ENCODE measurements at regions not wholly inside any gene's neighbourhood (a gene's known extent, or its start where the extent isn't known, plus 50 kb on each side); places are given as distances from the start of the nearest gene placed in this dataset.

DNA sequence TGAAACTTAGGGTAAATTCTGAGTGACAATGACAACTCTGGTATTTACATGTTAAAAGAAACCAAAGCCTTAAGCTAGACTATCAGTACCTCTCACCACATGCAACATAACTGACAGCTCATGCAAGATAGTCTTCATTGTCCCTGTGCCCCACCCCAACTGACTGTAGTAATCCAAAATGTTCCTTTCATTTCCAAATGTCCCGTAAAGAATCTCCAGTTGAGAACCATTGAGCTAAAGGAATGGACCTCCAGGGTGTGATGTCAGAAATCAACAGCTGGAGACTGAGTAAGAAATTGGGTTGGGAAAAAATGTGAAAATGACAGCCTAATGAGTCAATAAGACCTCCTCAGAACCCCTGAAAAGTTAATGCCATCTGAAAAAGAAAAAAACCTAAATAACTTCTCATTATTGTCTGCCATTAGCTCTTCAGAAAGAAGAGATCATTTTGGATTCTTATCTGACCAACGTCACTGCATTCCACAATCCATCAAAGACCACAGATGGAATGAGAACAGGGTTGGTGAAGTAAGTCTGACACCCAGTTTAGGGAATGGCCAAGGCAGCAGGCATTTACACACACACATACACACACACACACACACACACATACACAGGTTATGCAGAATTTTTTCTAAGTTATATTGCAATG, 51.7 kb upstream of the ACVR2A start:
- Histone ChIP-seq H3K27me3 (ENCODE audit: control insufficient read depth, insufficient read depth, low read length) (no peaks in the 10 kb centered on the region), H3K4me3 (ENCODE audit: insufficient read depth, low read depth, low read length) (no peak overlapping the region), H3K36me3 (replicated peaks; ENCODE audit: control insufficient read depth, insufficient read depth, low read length) (no peaks in the 10 kb centered on the region)
- DNase-seq, result no peak

DNA sequence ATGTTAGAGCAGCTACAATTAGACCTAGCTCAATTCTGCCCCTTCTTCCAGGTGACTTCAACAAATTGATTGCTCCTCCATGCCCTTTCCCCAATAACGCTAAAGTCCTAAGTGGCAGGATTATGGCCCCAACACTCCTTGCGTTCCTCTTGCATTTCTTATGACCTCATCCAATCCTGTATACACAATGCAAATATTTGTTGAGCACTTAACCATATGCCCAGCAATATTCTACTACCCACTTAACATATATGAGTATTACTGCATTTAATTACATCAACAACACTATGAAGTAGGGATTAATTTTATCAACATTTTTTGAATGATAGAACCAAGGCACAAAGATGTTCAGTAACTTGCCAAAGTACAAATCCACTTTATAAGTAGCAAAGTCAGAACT, 54.2 kb upstream of the ACVR2A start:
- Histone ChIP-seq H3K27me3 (ENCODE audit: control insufficient read depth, insufficient read depth, low read length) (no peaks in the 10 kb centered on the region), H3K4me3 (ENCODE audit: insufficient read depth, low read depth, low read length) (no peak overlapping the region), H3K36me3 (replicated peaks; ENCODE audit: control insufficient read depth, insufficient read depth, low read length) (no peaks in the 10 kb centered on the region)
- no peak for DNase-seq

DNA sequence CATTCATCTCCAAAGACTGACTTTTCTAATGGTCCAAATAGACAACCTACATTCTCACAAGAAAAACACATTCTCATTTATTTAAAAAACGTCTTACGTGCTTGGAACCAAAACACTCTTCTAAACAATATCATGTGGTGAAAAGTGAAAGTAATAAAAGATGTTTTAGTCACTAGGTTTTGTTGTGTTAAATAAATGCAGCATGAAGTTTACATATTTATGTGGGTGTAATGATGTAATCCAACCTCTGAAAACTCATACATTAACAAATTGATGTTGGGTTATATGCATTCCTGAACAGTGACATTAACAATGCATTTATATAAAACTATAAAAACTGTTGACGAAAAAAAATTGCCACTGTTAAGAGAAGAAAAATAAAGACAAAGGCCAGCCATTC, 55.1 kb upstream of the ACVR2A start:
- DNase-seq, result no peak
- Histone ChIP-seq H3K4me3 (ENCODE audit: insufficient read depth, low read depth, low read length) (no peak overlapping the region), H3K36me3 (replicated peaks; ENCODE audit: control insufficient read depth, insufficient read depth, low read length) (no peaks in the 10 kb centered on the region), H3K27me3 (ENCODE audit: control insufficient read depth, insufficient read depth, low read length) (no peaks in the 10 kb centered on the region)

DNA sequence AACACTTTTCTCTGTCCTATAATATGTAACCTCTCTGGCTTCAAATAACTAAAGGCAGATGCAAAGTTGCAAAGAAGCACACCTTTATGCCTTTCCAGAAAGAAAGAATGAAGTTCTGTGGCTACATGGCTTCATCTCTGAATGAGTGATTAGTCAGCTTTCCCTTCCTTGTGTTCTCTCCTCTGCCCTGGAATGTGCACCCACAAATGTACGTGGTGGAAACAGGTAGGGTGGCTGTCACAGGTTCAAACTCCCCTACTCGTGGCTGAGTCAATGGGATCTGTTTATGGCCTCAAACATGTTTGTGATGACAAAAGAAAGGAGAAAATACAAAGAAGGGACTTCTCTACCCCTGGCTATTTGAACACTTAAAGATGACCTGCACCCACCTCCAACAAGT, 55.5 kb upstream of the ACVR2A start:
- Histone ChIP-seq H3K36me3 (replicated peaks; ENCODE audit: control insufficient read depth, insufficient read depth, low read length) (no peaks in the 10 kb centered on the region), H3K27me3 (ENCODE audit: control insufficient read depth, insufficient read depth, low read length) (no peaks in the 10 kb centered on the region), H3K4me3 (ENCODE audit: insufficient read depth, low read depth, low read length) (no peak overlapping the region)
- DNase-seq, result no peak

DNA sequence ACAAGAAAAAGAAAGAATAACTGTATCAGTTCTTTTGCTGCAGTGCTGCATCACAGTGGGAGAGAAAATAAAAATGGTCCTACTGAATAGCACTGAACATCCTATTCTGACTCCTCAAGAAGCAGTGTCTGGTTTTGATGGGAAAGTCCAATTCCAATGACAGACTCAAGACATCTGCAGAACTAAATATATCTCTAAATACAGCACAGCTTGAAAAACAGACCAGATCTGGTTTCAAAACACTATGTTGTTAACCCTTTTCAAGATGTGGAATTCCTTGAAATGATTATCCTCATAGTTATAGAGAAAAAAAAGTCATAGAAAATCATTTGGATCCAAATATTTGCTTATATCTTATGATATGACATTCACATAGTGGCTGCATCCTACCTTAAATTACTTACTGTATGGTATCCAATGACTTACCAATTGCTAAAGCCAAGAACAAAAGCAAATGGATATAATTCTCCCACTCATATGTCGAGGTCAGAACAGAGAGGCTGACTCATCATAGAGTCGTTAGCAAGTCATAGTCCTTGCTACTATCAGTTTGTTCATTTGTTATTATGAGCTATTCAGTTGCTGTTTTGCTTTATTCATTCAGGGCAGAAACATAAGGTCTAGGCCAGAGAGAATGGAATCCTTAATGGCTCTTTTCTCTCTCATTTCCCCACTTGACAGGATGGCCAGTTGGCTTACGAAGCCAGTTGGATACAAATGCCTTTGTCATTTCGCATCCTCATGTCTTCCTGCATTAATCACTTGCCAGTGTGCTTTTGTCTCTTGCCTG, 62.5 kb upstream of the ACVR2A start:
- DNase-seq, result no peak
- Histone ChIP-seq H3K27me3 (ENCODE audit: control insufficient read depth, insufficient read depth, low read length) (no peaks in the 10 kb centered on the region), H3K4me3 (ENCODE audit: insufficient read depth, low read depth, low read length) (no peak overlapping the region), H3K36me3 (replicated peaks; ENCODE audit: control insufficient read depth, insufficient read depth, low read length) (no peaks in the 10 kb centered on the region)

DNA sequence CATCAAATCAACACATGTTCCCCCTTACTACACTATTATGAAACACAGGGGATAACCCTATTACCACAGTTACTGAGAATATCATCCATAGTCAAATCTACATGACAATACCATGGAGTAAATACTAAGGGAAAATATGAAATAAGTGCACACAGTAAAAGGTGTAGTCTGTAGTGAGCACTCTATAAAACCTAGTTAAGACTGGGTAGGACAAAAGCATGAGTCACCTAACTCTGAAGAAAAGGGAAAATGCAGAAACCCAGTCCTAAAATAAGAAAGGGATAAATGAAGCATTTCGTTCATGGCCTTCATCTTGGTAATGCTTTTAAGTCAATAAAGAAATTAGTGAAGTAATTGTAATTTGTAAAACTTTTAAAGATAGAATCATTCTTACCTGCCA, 65.4 kb upstream of the ACVR2A start:
- DNase-seq, result no peak
- no peaks in the 10 kb centered on the region for H3K36me3 ChIP-seq (replicated peaks; ENCODE audit: control insufficient read depth, insufficient read depth, low read length)
- no peak overlapping the region for H3K4me3 ChIP-seq (ENCODE audit: insufficient read depth, low read depth, low read length)
- H3K27me3 ChIP-seq (ENCODE audit: control insufficient read depth, insufficient read depth, low read length), result no peaks in the 10 kb centered on the region

DNA sequence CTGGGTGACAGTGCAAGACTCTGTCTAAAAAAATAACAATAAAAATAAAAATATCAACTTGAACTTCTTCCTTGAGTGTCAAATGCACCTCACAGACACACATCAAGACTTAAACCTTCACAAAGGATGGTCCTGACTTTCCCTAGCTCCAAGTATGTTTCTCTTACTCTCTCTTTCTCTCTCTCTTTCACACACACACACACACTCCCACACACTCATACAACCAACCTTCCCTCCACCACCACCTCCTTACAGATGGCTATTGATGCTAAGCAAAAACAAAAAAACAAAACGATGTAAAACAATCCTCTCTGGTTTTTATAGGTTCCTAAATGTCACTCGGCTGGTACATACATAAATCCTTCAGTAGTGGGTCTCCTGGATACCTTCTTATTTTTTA, 67.4 kb upstream of the ACVR2A start:
- Histone ChIP-seq H3K36me3 (replicated peaks; ENCODE audit: control insufficient read depth, insufficient read depth, low read length) (no peaks in the 10 kb centered on the region), H3K27me3 (ENCODE audit: control insufficient read depth, insufficient read depth, low read length) (no peaks in the 10 kb centered on the region), H3K4me3 (ENCODE audit: insufficient read depth, low read depth, low read length) (no peak overlapping the region)
- no peak for DNase-seq

DNA sequence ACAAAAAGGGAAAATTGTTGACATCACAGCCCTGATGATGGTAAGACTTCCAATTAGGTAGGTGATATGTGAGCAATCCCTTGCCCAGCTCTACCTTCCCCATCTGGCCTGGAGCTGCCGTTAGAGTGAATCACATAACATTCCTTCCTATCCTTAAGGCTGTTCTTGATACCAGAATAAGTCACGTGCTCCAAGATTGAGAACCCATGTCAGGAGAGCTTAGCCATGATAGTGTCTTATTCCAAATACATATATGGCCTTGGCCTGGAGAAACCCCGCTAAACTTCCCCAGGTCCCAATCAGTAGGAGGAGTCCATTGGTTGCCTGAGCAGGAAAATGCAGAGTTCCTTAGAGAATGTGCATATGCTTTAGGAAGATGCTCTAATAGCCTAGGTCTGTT, 70.0 kb upstream of the ACVR2A start:
- Histone ChIP-seq H3K36me3 (replicated peaks; ENCODE audit: control insufficient read depth, insufficient read depth, low read length) (no peaks in the 10 kb centered on the region), H3K27me3 (ENCODE audit: control insufficient read depth, insufficient read depth, low read length) (no peaks in the 10 kb centered on the region), H3K4me3 (ENCODE audit: insufficient read depth, low read depth, low read length) (no peak overlapping the region)
- DNase-seq, result no peak

DNA sequence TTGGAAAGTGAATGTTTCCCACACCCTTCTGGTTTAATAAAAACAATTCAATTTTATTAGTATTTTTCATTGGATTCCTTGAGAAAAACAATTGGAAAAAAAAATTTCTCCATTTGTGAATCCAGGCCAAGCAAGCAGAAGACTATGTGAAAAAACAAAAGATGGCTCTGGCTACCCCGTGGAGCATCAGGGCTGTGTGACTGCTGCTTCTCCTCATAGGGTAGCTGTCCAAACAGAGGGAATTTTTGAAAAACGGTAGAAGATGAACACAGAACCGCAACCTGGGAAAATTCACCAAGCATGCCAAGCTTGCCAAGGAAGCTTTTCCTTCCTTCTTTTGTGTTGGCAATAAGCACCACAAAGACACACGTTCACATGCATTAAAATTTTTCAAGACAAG, 71.3 kb upstream of the ACVR2A start:
- peak; percentile 26 for DNase-seq
- Histone ChIP-seq H3K4me3 (ENCODE audit: insufficient read depth, low read depth, low read length) (no peak overlapping the region), H3K27me3 (ENCODE audit: control insufficient read depth, insufficient read depth, low read length) (no peaks in the 10 kb centered on the region), H3K36me3 (replicated peaks; ENCODE audit: control insufficient read depth, insufficient read depth, low read length) (no peaks in the 10 kb centered on the region)

DNA sequence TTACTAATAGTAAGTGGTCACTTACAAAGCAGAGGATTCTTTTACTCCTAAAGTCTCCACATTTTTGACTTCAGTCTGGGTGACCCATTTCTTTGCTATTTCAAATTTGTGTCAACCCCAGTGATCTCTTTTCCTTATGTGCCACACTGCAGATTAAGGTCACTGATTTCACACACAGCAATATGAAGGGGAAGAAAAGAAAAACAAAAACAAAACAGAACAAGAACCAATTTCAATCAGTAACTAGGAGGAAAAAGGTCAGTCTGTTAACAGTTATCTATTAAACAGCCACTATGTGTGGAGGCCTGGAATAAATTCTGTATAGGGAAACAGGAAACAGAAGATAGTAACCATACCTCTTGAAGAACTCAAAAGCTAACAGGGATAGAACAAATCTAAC, 72.0 kb upstream of the ACVR2A start:
- H3K36me3 ChIP-seq (replicated peaks; ENCODE audit: control insufficient read depth, insufficient read depth, low read length), result no peaks in the 10 kb centered on the region
- no peak overlapping the region for H3K4me3 ChIP-seq (ENCODE audit: insufficient read depth, low read depth, low read length)
- H3K27me3 ChIP-seq (ENCODE audit: control insufficient read depth, insufficient read depth, low read length), result no peaks in the 10 kb centered on the region

DNA sequence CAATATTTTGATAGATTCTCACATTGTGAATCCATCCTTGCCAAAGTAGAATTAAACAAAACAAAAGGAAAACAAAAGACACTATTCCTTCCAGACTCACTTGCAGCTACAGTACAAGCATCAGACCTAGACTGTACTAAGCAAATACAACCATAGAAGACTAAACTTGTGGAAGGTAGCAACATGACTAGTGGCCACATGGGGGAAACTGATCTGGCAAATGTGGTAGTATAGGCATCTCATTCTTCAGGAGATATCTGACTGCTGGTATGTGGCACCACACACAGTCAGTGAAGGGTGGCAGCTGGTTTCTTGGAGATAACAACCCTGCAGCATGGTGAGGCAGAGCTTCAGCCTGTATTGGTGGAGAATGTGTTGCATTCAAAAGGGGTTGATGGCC, 81.0 kb upstream of the ACVR2A start:
- DNase-seq, result no peak
- Histone ChIP-seq H3K27me3 (ENCODE audit: control insufficient read depth, insufficient read depth, low read length) (no peaks in the 10 kb centered on the region), H3K36me3 (replicated peaks; ENCODE audit: control insufficient read depth, insufficient read depth, low read length) (no peaks in the 10 kb centered on the region), H3K4me3 (ENCODE audit: insufficient read depth, low read depth, low read length) (no peak overlapping the region)

More for the DNA sequence above, 72.0 kb upstream of the ACVR2A start:
- no peak for DNase-seq

DNA sequence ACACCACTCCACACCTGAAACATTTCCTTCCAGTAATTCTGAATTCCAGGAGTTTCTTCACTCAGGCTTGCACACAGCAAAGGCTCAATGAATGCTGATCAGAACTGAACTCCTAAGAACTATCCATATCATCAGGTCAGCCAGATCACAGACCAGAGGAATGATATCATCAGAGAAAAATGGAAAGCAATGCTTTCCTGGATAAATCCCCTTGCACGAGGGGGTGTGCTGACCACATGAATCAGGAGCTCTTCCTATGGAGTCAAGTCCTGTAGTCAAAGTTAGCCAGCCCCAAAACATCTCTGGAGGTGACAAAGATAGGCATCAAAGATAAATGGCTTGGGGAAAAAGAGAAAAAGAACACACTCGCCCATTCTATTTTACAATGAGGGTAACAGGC, 83.8 kb upstream of the ACVR2A start:
- DNase-seq, result no peak
- H3K27me3 ChIP-seq (ENCODE audit: control insufficient read depth, insufficient read depth, low read length), result no peaks in the 10 kb centered on the region
- no peak overlapping the region for H3K4me3 ChIP-seq (ENCODE audit: insufficient read depth, low read depth, low read length)
- H3K36me3 ChIP-seq (replicated peaks; ENCODE audit: control insufficient read depth, insufficient read depth, low read length), result no peaks in the 10 kb centered on the region

DNA sequence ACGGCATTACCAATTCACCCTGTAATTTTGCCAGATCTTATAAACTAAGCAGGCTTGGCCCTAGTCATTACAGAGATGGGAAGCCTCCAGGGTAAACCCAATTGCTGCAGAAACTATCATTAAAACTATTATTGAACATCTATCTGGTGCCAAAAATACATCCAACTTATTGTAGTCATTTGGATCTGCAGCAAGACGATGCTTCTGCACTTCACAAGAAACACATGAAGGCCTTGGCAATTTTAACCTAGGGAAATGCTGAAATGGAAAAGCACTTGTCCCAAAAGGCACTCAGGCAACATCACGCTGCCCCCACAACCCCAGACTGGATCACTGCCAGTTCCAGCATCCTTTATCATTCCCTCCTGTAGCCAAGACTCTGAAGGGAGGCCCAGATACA, 85.3 kb upstream of the ACVR2A start:
- Histone ChIP-seq H3K4me3 (ENCODE audit: insufficient read depth, low read depth, low read length) (no peak overlapping the region), H3K36me3 (replicated peaks; ENCODE audit: control insufficient read depth, insufficient read depth, low read length) (no peaks in the 10 kb centered on the region), H3K27me3 (ENCODE audit: control insufficient read depth, insufficient read depth, low read length) (no peaks in the 10 kb centered on the region)
- no peak for DNase-seq

DNA sequence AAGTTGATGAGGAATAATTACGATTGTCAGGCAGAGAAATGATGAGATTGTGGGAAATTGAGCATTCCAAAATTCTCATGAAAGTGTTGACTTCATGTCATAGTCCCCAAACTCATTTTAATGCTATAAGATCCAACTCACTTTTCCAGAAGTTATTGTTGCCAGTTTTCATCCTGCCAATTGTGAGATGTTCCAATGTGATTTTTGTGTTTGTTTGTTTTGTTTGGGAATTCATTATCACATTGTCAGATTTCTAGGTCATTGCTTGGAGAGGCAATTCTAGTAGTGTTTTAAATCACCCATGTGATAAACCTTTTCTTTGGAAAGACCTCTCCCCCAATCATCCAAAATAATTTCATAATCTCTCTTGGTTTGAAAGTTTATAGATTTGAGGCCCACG, 86.0 kb upstream of the ACVR2A start:
- no peak for DNase-seq
- peaks cover 2% of the 10 kb centered on the region; the same call in 1 of the 2 replicates for H3K27me3 ChIP-seq (ENCODE audit: control insufficient read depth, insufficient read depth, low read length)
- H3K4me3 ChIP-seq (ENCODE audit: insufficient read depth, low read depth, low read length), result no peak overlapping the region
- no peaks in the 10 kb centered on the region for H3K36me3 ChIP-seq (replicated peaks; ENCODE audit: control insufficient read depth, insufficient read depth, low read length)

DNA sequence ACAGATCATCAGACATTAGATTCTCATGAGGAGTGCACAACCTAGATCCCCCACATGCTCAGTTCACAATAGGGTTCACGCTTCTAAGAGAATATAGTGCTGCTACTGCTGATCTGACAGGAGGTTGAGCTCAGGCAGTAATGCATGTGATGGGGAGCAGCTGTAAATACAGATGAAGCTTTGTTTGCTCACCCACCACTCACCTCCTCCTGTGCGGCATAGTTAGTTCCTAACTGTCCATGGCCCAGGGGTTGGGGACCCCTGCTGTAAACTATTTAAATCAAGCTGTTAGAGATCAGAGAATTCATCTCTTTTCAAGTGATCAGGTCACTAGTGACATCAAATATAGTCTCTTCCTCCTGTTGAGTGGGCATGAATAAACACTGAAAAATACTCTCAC, 88.8 kb upstream of the ACVR2A start:
- no peak for DNase-seq
- Histone ChIP-seq H3K27me3 (ENCODE audit: control insufficient read depth, insufficient read depth, low read length) (peaks cover 2% of the 10 kb centered on the region; the same call in 1 of the 2 replicates), H3K36me3 (replicated peaks; ENCODE audit: control insufficient read depth, insufficient read depth, low read length) (no peaks in the 10 kb centered on the region), H3K4me3 (ENCODE audit: insufficient read depth, low read depth, low read length) (no peak overlapping the region)

Measured in H7 (cell line).